Hepatocyte (in vitro differentiated cells): ENCODE measurements at regions not wholly inside any gene's neighbourhood (a gene's known extent, or its start where the extent isn't known, plus 50 kb on each side); places are given as distances from the start of the nearest gene placed in this dataset.

Experiments used
- DNase-seq: peaks from one replicate; pipeline ENCODE4 v3.0.0-alpha.2; 2016; ENCODE audit warnings: low spot score
- H2AFZ ChIP-seq: fragments of 200-600 bp; sonication (generic); 2 replicates; pipeline ENCODE4 v1.6.0; 2016; ENCODE audit warnings: antibody characterized with exemption, mild to moderate bottlenecking
- H3K27ac ChIP-seq: fragments of 200-600 bp; sonication (generic); 2 replicates; pipeline ENCODE4 v1.5.1; 2016; ENCODE audit warnings: mild to moderate bottlenecking
- H3K27me3 ChIP-seq: fragments of 200-600 bp; sonication (generic); 2 replicates; pipeline ENCODE4 v1.6.1; 2016
- H3K36me3 ChIP-seq: fragments of 200-600 bp; sonication (generic); replicated peaks from 2 replicates; pipeline ENCODE4 v1.5.1; 2016; ENCODE audit warnings: low read depth; ENCODE audit not compliant: insufficient read depth
- H3K4me1 ChIP-seq: fragments of 200-600 bp; sonication (generic); 2 replicates; pipeline ENCODE4 v1.5.1; 2016; ENCODE audit warnings: mild to moderate bottlenecking, moderate library complexity; ENCODE audit not compliant: insufficient read depth
- H3K4me2 ChIP-seq: fragments of 200-600 bp; sonication (generic); 2 replicates; pipeline ENCODE4 v1.6.0; 2016
- H3K4me3 ChIP-seq: fragments of 200-600 bp; sonication (generic); 2 replicates; pipeline ENCODE4 v1.5.1; 2016; ENCODE audit warnings: mild to moderate bottlenecking
- H3K79me2 ChIP-seq: fragments of 200-600 bp; sonication (generic); 2 replicates; pipeline ENCODE4 v1.6.0; 2017; ENCODE audit warnings: mild to moderate bottlenecking
- H3K9me2 ChIP-seq: fragments of 200-600 bp; sonication (generic); replicated peaks from 2 replicates; pipeline ENCODE4 v1.6.0; 2017; ENCODE audit warnings: mild to moderate bottlenecking; ENCODE audit not compliant: insufficient read depth
- H3K9me3 ChIP-seq: fragments of 200-600 bp; sonication (generic); 2 replicates; pipeline ENCODE4 v1.5.1; 2016; ENCODE audit warnings: low read depth, mild to moderate bottlenecking
- H4K20me1 ChIP-seq: fragments of 200-600 bp; sonication (generic); 2 replicates; pipeline ENCODE4 v1.6.0; 2016; ENCODE audit warnings: mild to moderate bottlenecking; ENCODE audit not compliant: insufficient read depth, poor library complexity, severe bottlenecking
- EZH2 ChIP-seq: fragments of 200-600 bp; sonication (generic); IDR thresholded peaks from 2 replicates; pipeline ENCODE4 v1.6.1; 2016; ENCODE audit warnings: antibody characterized with exemption, mild to moderate bottlenecking, borderline replicate concordance
- EZH2phosphoT487 ChIP-seq: fragments of 200-600 bp; sonication (generic); IDR thresholded peaks from one replicate; pipeline ENCODE4 v1.6.1; 2018; ENCODE audit warnings: antibody characterized with exemption, mild to moderate bottlenecking, low read depth, moderate library complexity; ENCODE audit not compliant: unreplicated experiment, severe bottlenecking
- WGBS: methylation state at CpG from one replicate; pipeline ENCODE4 v1.1.6; 2016; ENCODE audit warnings: low lambda C conversion rate; ENCODE audit errors: missing lambda C conversion rate; 5-methylcytosine and 5-hydroxymethylcytosine counted together
- TF ChIP-seq, protein P1 (sequence below): fragments of 200-600 bp; sonication (generic); IDR thresholded peaks from 2 replicates; pipeline ENCODE4 v1.5.1; 2016; ENCODE audit warnings: antibody characterized with exemption, mild to moderate bottlenecking; ENCODE audit not compliant: poor library complexity

DNA sequence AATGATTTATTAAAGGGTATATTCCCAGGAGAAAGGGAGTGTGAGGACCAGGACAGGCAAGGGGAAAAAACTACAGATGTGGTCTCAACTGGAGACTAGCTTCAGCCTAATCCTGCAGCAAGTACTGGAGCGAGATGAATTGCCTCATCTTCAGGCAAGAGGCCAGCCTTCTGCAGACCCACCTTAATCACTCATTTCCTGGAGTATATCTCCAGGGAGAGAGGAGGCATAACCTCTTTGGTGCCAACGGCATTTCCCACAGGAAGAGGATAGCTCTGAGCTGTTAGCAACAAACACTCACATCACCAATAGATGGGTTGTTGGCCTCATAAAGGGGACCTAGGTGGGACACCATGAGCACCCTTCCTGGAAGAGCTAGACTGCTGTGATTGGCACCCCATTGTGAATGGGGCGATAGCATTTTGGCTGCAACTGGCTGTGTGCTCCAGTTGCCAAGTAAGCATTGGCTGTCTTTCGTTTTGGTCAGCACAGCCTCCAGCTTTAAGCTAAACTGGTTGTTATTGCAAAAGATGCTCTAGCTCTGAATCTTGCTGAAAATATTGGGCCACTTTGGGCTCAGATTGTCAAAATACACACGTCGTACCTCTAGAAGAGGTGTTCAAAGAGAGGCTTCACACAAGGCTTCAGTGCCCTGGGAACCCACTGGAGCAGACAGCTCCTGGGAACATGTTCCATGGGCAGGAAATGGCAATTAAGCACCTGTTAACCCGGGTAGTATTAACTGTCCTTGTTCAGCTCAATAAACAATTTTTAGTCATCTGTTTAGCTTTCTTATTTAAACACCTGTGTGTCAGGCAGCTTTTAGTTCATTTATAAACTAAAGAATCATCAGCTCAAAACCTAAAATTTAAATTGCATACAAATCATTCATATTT is 314.8 kb upstream of the C1orf87 start:
- H3K9me3 ChIP-seq, result no peaks in the 10 kb centered on the region
- no peaks in the 10 kb centered on the region for H3K27me3 ChIP-seq
- no peaks in the 10 kb centered on the region for H3K36me3 ChIP-seq
- H3K9me2 ChIP-seq, result no peaks in the 10 kb centered on the region
- no peaks in the 10 kb centered on the region for H4K20me1 ChIP-seq
- TF ChIP-seq EZH2phosphoT487 (no peak), EZH2 (no peak)
- TF ChIP-seq, protein P1, sequence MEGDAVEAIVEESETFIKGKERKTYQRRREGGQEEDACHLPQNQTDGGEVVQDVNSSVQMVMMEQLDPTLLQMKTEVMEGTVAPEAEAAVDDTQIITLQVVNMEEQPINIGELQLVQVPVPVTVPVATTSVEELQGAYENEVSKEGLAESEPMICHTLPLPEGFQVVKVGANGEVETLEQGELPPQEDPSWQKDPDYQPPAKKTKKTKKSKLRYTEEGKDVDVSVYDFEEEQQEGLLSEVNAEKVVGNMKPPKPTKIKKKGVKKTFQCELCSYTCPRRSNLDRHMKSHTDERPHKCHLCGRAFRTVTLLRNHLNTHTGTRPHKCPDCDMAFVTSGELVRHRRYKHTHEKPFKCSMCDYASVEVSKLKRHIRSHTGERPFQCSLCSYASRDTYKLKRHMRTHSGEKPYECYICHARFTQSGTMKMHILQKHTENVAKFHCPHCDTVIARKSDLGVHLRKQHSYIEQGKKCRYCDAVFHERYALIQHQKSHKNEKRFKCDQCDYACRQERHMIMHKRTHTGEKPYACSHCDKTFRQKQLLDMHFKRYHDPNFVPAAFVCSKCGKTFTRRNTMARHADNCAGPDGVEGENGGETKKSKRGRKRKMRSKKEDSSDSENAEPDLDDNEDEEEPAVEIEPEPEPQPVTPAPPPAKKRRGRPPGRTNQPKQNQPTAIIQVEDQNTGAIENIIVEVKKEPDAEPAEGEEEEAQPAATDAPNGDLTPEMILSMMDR, result no peak
- H3K4me2 ChIP-seq, result no peak overlapping the region
- H3K4me3 ChIP-seq, result no peak overlapping the region
- no peaks in the 10 kb centered on the region for H3K4me1 ChIP-seq
- no peak overlapping the region for H2AFZ ChIP-seq
- 69% methylated on average over 7 of the region's 7 CpGs for WGBS
- DNase-seq, result no peak
- H3K79me2 ChIP-seq, result no peaks in the 10 kb centered on the region
- H3K27ac ChIP-seq, result no peak overlapping the region

DNA sequence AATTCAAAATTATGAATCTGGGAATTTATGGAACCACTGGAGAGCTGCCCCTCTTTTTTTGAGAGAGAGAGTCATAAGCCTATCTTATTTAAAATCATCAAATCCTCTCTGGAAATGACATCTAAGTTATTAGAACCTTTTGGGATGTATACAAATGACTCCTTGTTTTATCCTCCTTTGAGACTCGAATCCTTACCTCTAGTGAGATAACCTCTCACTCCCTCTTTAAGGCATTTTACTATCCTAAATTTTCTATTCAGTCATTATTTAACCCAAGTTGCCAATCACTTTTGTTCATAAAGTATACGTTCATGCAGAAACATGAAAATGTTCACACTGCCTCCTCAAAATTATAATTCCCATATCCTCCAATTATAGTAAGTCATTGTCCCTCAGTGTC is 313.6 kb upstream of the C1orf87 start:
- no peaks in the 10 kb centered on the region for H3K4me1 ChIP-seq
- H3K79me2 ChIP-seq, result no peaks in the 10 kb centered on the region
- DNase-seq, result no peak
- no peaks in the 10 kb centered on the region for H4K20me1 ChIP-seq
- H3K9me3 ChIP-seq, result no peaks in the 10 kb centered on the region
- H3K27me3 ChIP-seq, result no peaks in the 10 kb centered on the region
- no peaks in the 10 kb centered on the region for H3K36me3 ChIP-seq
- TF ChIP-seq, protein P1, result no peak
- TF ChIP-seq EZH2 (no peak), EZH2phosphoT487 (no peak)
- no peaks in the 10 kb centered on the region for H3K9me2 ChIP-seq
- no peak overlapping the region for H3K27ac ChIP-seq
- no peak overlapping the region for H2AFZ ChIP-seq
- 87% methylated on average over 2 of the region's 2 CpGs for WGBS
- no peak overlapping the region for H3K4me2 ChIP-seq
- H3K4me3 ChIP-seq, result no peak overlapping the region

DNA sequence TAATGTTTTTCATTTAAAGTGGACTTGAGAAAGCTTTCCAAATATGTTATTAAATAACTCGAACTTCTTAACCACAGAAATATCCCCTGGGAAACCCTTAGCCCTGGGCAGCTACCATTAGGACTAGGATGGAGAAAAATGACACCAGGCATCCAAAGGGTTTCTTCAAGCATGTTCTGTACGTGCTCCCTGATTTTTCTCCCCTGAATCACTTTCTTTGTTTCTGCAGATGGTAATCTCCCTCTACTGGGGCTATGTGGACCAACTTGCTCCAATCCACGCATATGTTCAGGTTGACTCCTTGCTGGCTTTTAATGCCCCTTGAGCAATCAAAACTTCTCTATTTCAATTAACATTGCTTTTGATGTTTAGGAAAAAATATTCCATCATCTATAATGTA is 312.7 kb upstream of the C1orf87 start:
- 50% methylated on average over 3 of the region's 3 CpGs for WGBS
- TF ChIP-seq EZH2phosphoT487 (no peak), EZH2 (no peak)
- TF ChIP-seq, protein P1, result no peak

More for the DNA sequence above, 312.7 kb upstream of the C1orf87 start:
- no peaks in the 10 kb centered on the region for H3K9me3 ChIP-seq
- no peaks in the 10 kb centered on the region for H3K4me1 ChIP-seq
- H3K36me3 ChIP-seq, result no peaks in the 10 kb centered on the region
- no peak for DNase-seq
- H2AFZ ChIP-seq, result no peak overlapping the region
- no peak overlapping the region for H3K4me3 ChIP-seq
- no peaks in the 10 kb centered on the region for H3K79me2 ChIP-seq
- H3K4me2 ChIP-seq, result no peak overlapping the region
- H4K20me1 ChIP-seq, result no peaks in the 10 kb centered on the region
- no peaks in the 10 kb centered on the region for H3K9me2 ChIP-seq
- no peak overlapping the region for H3K27ac ChIP-seq
- H3K27me3 ChIP-seq, result no peaks in the 10 kb centered on the region
